ENCODE measurements at regions not wholly inside any gene's neighbourhood (a gene's known extent, or its start where the extent isn't known, plus 50 kb on each side); places are given as distances from the start of the nearest gene placed in this dataset.

- Histone ChIP-seq H3K36me3 (ENCODE audit: insufficient read depth, low read length) (no peaks in the 10 kb centered on the region), H3K27ac (no peak overlapping the region), H3K4me3 (peak overlapping the region; percentile 14; the same call in 1 of the 2 replicates), H3K9me3 (ENCODE audit: low read depth, low read length) (no peaks in the 10 kb centered on the region), H3K9ac (ENCODE audit: insufficient read length) (no peak overlapping the region)
- TF ChIP-seq POLR2AphosphoS5 (IDR thresholded peaks at IDR 0.05; ENCODE audit: borderline replicate concordance, low read depth, low read length): no peak
- no peak for TF ChIP-seq EZH2 (IDR thresholded peaks at IDR 0.05)
- no peak for TF ChIP-seq FOXP2 (optimal IDR thresholded peaks at IDR 0.05; ENCODE audit: control extremely low read depth, extremely low read length, insufficient read depth)
- DNase-seq (ENCODE audit: low read depth, low spot score): no peak
These were observed 736.4 kb upstream of the MARCKS start for GRCh38 chr6:113120582-113121285.

- Histone ChIP-seq H3K9ac (ENCODE audit: insufficient read length) (no peak overlapping the region), H3K9me3 (ENCODE audit: low read depth, low read length) (no peaks in the 10 kb centered on the region), H3K36me3 (ENCODE audit: insufficient read depth, low read length) (no peaks in the 10 kb centered on the region), H3K27ac (no peak overlapping the region), H3K4me3 (no peak overlapping the region)
- TF ChIP-seq POLR2AphosphoS5 (IDR thresholded peaks at IDR 0.05; ENCODE audit: borderline replicate concordance, low read depth, low read length) (no peak), FOXP2 (optimal IDR thresholded peaks at IDR 0.05; ENCODE audit: control extremely low read depth, extremely low read length, insufficient read depth) (no peak), EZH2 (IDR thresholded peaks at IDR 0.05) (no peak)
- no peak for DNase-seq (ENCODE audit: low read depth, low spot score)
These were observed 735.6 kb upstream of the MARCKS start for GRCh38 chr6:113121571-113121970.

- H3K36me3 ChIP-seq (ENCODE audit: insufficient read depth, low read length): no peaks in the 10 kb centered on the region
- H3K9ac ChIP-seq (ENCODE audit: insufficient read length): no peak overlapping the region
- H3K9me3 ChIP-seq (ENCODE audit: low read depth, low read length): no peaks in the 10 kb centered on the region
- TF ChIP-seq FOXP2 (optimal IDR thresholded peaks at IDR 0.05; ENCODE audit: control extremely low read depth, extremely low read length, insufficient read depth): no peak
- TF ChIP-seq POLR2AphosphoS5 (IDR thresholded peaks at IDR 0.05; ENCODE audit: borderline replicate concordance, low read depth, low read length): no peak
- TF ChIP-seq EZH2 (IDR thresholded peaks at IDR 0.05): no peak
- DNase-seq (ENCODE audit: low read depth, low spot score): no peak
- no peak overlapping the region for H3K4me3 ChIP-seq
- H3K27ac ChIP-seq: no peak overlapping the region
These were observed 735.1 kb upstream of the MARCKS start for GRCh38 chr6:113122060-113122459.

- Histone ChIP-seq H3K9ac (ENCODE audit: insufficient read length) (no peak overlapping the region), H3K36me3 (ENCODE audit: insufficient read depth, low read length) (no peaks in the 10 kb centered on the region), H3K4me3 (no peak overlapping the region), H3K9me3 (ENCODE audit: low read depth, low read length) (no peaks in the 10 kb centered on the region), H3K27ac (no peak overlapping the region)
- TF ChIP-seq POLR2AphosphoS5 (IDR thresholded peaks at IDR 0.05; ENCODE audit: borderline replicate concordance, low read depth, low read length): no peak
- DNase-seq (ENCODE audit: low read depth, low spot score): no peak
These were observed 731.5 kb upstream of the MARCKS start for GRCh38 chr6:113125626-113126025.

GRCh38 chr6:113127786-113128419 is 729.2 kb upstream of the MARCKS start:
- H3K27ac ChIP-seq: no peak overlapping the region
- TF ChIP-seq FOXP2 (optimal IDR thresholded peaks at IDR 0.05; ENCODE audit: control extremely low read depth, extremely low read length, insufficient read depth) (no peak), POLR2AphosphoS5 (IDR thresholded peaks at IDR 0.05; ENCODE audit: borderline replicate concordance, low read depth, low read length) (no peak), EZH2 (IDR thresholded peaks at IDR 0.05) (no peak)
- DNase-seq (ENCODE audit: low read depth, low spot score): no peak
- no peaks in the 10 kb centered on the region for H3K36me3 ChIP-seq (ENCODE audit: insufficient read depth, low read length)
- no peak overlapping the region for H3K9ac ChIP-seq (ENCODE audit: insufficient read length)
- H3K9me3 ChIP-seq (ENCODE audit: low read depth, low read length): no peaks in the 10 kb centered on the region
- H3K4me3 ChIP-seq: no peak overlapping the region

DNA sequence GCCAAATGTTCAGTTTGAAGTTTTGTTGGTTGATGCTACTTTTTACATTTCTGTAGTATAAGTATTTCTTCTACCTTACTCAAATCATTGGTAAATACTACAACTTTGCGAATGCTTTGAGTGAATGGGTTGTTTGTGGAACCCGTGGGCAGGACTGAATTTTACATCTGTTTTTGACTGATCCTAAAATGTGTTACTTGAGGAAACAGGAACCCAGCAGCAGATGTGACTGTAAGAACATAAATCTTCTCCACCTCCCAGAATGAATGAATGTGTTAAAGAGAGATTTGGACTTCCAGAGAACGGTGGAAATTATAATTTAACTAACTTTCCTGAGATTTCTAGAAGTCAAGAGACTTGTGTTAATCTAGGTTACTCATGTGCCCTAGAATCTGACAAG is 728.5 kb upstream of the MARCKS start:
- Histone ChIP-seq H3K9ac (ENCODE audit: insufficient read length) (no peak overlapping the region), H3K4me3 (no peak overlapping the region), H3K36me3 (ENCODE audit: insufficient read depth, low read length) (no peaks in the 10 kb centered on the region), H3K9me3 (ENCODE audit: low read depth, low read length) (no peaks in the 10 kb centered on the region), H3K27ac (no peak overlapping the region)
- TF ChIP-seq POLR2AphosphoS5 (IDR thresholded peaks at IDR 0.05; ENCODE audit: borderline replicate concordance, low read depth, low read length) (no peak), EZH2 (IDR thresholded peaks at IDR 0.05) (no peak), FOXP2 (optimal IDR thresholded peaks at IDR 0.05; ENCODE audit: control extremely low read depth, extremely low read length, insufficient read depth) (no peak)
- DNase-seq (ENCODE audit: low read depth, low spot score): no peak

- no peak for TF ChIP-seq FOXP2 (optimal IDR thresholded peaks at IDR 0.05; ENCODE audit: control extremely low read depth, extremely low read length, insufficient read depth)
- TF ChIP-seq EZH2 (IDR thresholded peaks at IDR 0.05): no peak
- no peak for TF ChIP-seq POLR2AphosphoS5 (IDR thresholded peaks at IDR 0.05; ENCODE audit: borderline replicate concordance, low read depth, low read length)
- no peaks in the 10 kb centered on the region for H3K36me3 ChIP-seq (ENCODE audit: insufficient read depth, low read length)
- H3K27ac ChIP-seq: no peak overlapping the region
- no peak overlapping the region for H3K4me3 ChIP-seq
- H3K9me3 ChIP-seq (ENCODE audit: low read depth, low read length): no peaks in the 10 kb centered on the region
- no peak overlapping the region for H3K9ac ChIP-seq (ENCODE audit: insufficient read length)
- DNase-seq (ENCODE audit: low read depth, low spot score): no peak
These were observed 727.2 kb upstream of the MARCKS start for GRCh38 chr6:113129991-113130390.

GRCh38 chr6:113137426-113137825 is 719.7 kb upstream of the MARCKS start:
- Histone ChIP-seq H3K9ac (ENCODE audit: insufficient read length) (no peak overlapping the region), H3K36me3 (ENCODE audit: insufficient read depth, low read length) (no peaks in the 10 kb centered on the region), H3K4me3 (no peak overlapping the region), H3K27ac (no peak overlapping the region), H3K9me3 (ENCODE audit: low read depth, low read length) (no peaks in the 10 kb centered on the region)
- DNase-seq (ENCODE audit: low read depth, low spot score): no peak
- TF ChIP-seq POLR2AphosphoS5 (IDR thresholded peaks at IDR 0.05; ENCODE audit: borderline replicate concordance, low read depth, low read length): no peak
- TF ChIP-seq EZH2 (IDR thresholded peaks at IDR 0.05): no peak
- no peak for TF ChIP-seq FOXP2 (optimal IDR thresholded peaks at IDR 0.05; ENCODE audit: control extremely low read depth, extremely low read length, insufficient read depth)

All from SK-N-MC (cell line).